ENCODE measurements at regions not wholly inside any gene's neighbourhood (a gene's known extent, or its start where the extent isn't known, plus 50 kb on each side); places are given as distances from the start of the nearest gene placed in this dataset.

GRCh38 chr13:111897178-111897845, 169.6 kb upstream of the SOX1 start:
- Histone ChIP-seq H3K27me3 (replicated peaks) (no peaks in the 10 kb centered on the region), H3K36me3 (replicated peaks) (no peaks in the 10 kb centered on the region), H3K27ac (no peak overlapping the region), H3K4me3 (ENCODE audit: low read depth, low read length) (no peak overlapping the region)
- in situ Hi-C loops (cut with HindIII; ENCODE audit: low pct_ligation_motif_present, low sequenced_read_pairs) = no loop called here
- TF ChIP-seq CTCF (IDR thresholded peaks at IDR 0.05; ENCODE audit: low read depth, low read length, missing control alignments) = no peak
- no peak for DNase-seq

GRCh38 chr13:111897846-111898215, 169.1 kb upstream of the SOX1 start:
- no peak overlapping the region for H3K27ac ChIP-seq
- DNase-seq = no peak
- no peaks in the 10 kb centered on the region for H3K36me3 ChIP-seq (replicated peaks)
- TF ChIP-seq CTCF (IDR thresholded peaks at IDR 0.05; ENCODE audit: low read depth, low read length, missing control alignments) = no peak
- H3K27me3 ChIP-seq (replicated peaks) = no peaks in the 10 kb centered on the region
- in situ Hi-C loops (cut with HindIII; ENCODE audit: low pct_ligation_motif_present, low sequenced_read_pairs) = no loop called here
- no peak overlapping the region for H3K4me3 ChIP-seq (ENCODE audit: low read depth, low read length)

GRCh38 chr13:111898956-111899713, 167.8 kb upstream of the SOX1 start:
- in situ Hi-C loops (cut with HindIII; ENCODE audit: low pct_ligation_motif_present, low sequenced_read_pairs) = no loop called here
- H3K27me3 ChIP-seq (replicated peaks) = no peaks in the 10 kb centered on the region
- no peak for TF ChIP-seq CTCF (IDR thresholded peaks at IDR 0.05; ENCODE audit: low read depth, low read length, missing control alignments)
- H3K27ac ChIP-seq = no peak overlapping the region
- H3K36me3 ChIP-seq (replicated peaks) = no peaks in the 10 kb centered on the region
- no peak for DNase-seq
- H3K4me3 ChIP-seq (ENCODE audit: low read depth, low read length) = no peak overlapping the region

- TF ChIP-seq CTCF (IDR thresholded peaks at IDR 0.05; ENCODE audit: low read depth, low read length, missing control alignments) = no peak
- in situ Hi-C loops (cut with HindIII; ENCODE audit: low pct_ligation_motif_present, low sequenced_read_pairs) = no loop called here
Observed at GRCh38 chr13:111899714-111900389, 167.1 kb upstream of the SOX1 start.

GRCh38 chr13:111900390-111901131, 166.4 kb upstream of the SOX1 start:
- no peaks in the 10 kb centered on the region for H3K36me3 ChIP-seq (replicated peaks)
- TF ChIP-seq CTCF (IDR thresholded peaks at IDR 0.05; ENCODE audit: low read depth, low read length, missing control alignments) = no peak
- H3K27ac ChIP-seq = no peak overlapping the region
- in situ Hi-C loops (cut with HindIII; ENCODE audit: low pct_ligation_motif_present, low sequenced_read_pairs) = no loop called here
- DNase-seq = no peak
- H3K27me3 ChIP-seq (replicated peaks) = no peaks in the 10 kb centered on the region
- no peak overlapping the region for H3K4me3 ChIP-seq (ENCODE audit: low read depth, low read length)

More at GRCh38 chr13:111899714-111900389, 167.1 kb upstream of the SOX1 start:
- Histone ChIP-seq H3K36me3 (replicated peaks) (no peaks in the 10 kb centered on the region), H3K27ac (no peak overlapping the region), H3K4me3 (ENCODE audit: low read depth, low read length) (no peak overlapping the region), H3K27me3 (replicated peaks) (no peaks in the 10 kb centered on the region)
- DNase-seq = no peak
